K562 (cell line): ENCODE measurements at regions not wholly inside any gene's neighbourhood (a gene's known extent, or its start where the extent isn't known, plus 50 kb on each side); places are given as distances from the start of the nearest gene placed in this dataset.

Experiments
- ATAC-seq: fragments of 200-7000 bp; cut with Tn5 transposase; 3 replicates; pipeline ENCODE4 v1.9.1; 2020; ENCODE audit warnings: moderate library complexity
- BruUV-seq: library from RNA; stranded (reverse); fragments of 400-500 nt; replicated peaks from 2 replicates; lab custom pipeline; 2021; lab: Mats Ljungman, UMichigan
- CTCF ChIA-PET: fragments of 300-600 bp; formaldehyde crosslinking; extraction: SDS; loops from one replicate; lab custom pipeline; 2021; ENCODE audit warnings: low intra/inter-chr PET ratio; lab: Yijun Ruan, JAX
- POLR2A ChIA-PET: fragments of 300-600, 350-650 bp; sonication (Branson Sonifier 250); formaldehyde crosslinking; extraction: SDS; loops from one replicate; lab custom pipeline; 2021; ENCODE audit warnings: antibody characterized with exemption, inconsistent platforms; lab: Yijun Ruan, JAX
- DNase-seq, 4 experiments: peaks; one replicate each; pipeline versions ENCODE4 v3.0.0 to v3.0.0-alpha.2; 2011 to 2018; ENCODE audit warnings: low spot score in 3 of 4, mixed read lengths in 3 of 4; ENCODE audit errors: extremely low read depth in 1 of 4
- FAIRE-seq: peaks from 2 replicates; lab custom pipeline; 2011; peaks lifted over from hg19 to GRCh38; lab: Jason Lieb, UNC
- H2AFZ ChIP-seq: 2 replicates; pipeline ENCODE4 v1.6.0; 2011; ENCODE audit warnings: low read depth, low read length, control low read depth, inconsistent platforms
- H3K27ac ChIP-seq: fragments of 200-600 bp; 3 replicates; pipeline ENCODE4 v1.8.0; 2011; ENCODE audit warnings: low read depth, mild to moderate bottlenecking, control low read depth, inconsistent platforms, low read length, moderate library complexity, mixed read lengths; ENCODE audit errors: extremely low read depth
- H3K27me3 ChIP-seq, 2 experiments: fragments of 300-600 bp in 1 of 2; 2 replicates in 1 of 2; 3 replicates in 1 of 2; pipeline versions ENCODE4 v1.6.0 to v1.8.0; 2011; ENCODE audit warnings: inconsistent platforms in 2 of 2, low read length in 2 of 2, mild to moderate bottlenecking in 1 of 2, mixed read lengths in 1 of 2, moderate library complexity in 1 of 2; ENCODE audit not compliant: control insufficient read depth in 2 of 2, insufficient read depth in 2 of 2
- H3K36me3 ChIP-seq: fragments of 300-600 bp; 3 replicates; pipeline ENCODE4 v1.8.0; 2011; ENCODE audit warnings: mild to moderate bottlenecking, low read length, inconsistent platforms; ENCODE audit not compliant: control insufficient read depth, insufficient read depth
- H3K4me1 ChIP-seq, 2 experiments: fragments of 200-600 bp in 1 of 2; replicated peaks in 1 of 2; 2 replicates in 1 of 2; 3 replicates in 1 of 2; pipeline versions ENCODE4 v1.5.1 to v1.8.0; 2011; ENCODE audit warnings: inconsistent platforms in 2 of 2, low read length in 2 of 2, mild to moderate bottlenecking in 1 of 2, mixed read lengths in 1 of 2, moderate library complexity in 1 of 2; ENCODE audit not compliant: control insufficient read depth in 2 of 2, insufficient read depth in 2 of 2
- H3K4me2 ChIP-seq: 2 replicates; pipeline ENCODE4 v1.6.1; 2011; ENCODE audit warnings: low read length, control low read depth, inconsistent platforms, mixed read lengths; ENCODE audit not compliant: insufficient read depth
- H3K4me3 ChIP-seq: fragments of 200-600 bp; sonication (generic), shearing (Covaris generic); 2 replicates; pipeline ENCODE4 v1.5.1; 2016; ENCODE audit warnings: control low read depth, inconsistent platforms
- H3K79me2 ChIP-seq: fragments of 200-600 bp; 3 replicates; pipeline ENCODE4 v1.8.0; 2011; ENCODE audit warnings: low read length, inconsistent platforms; ENCODE audit not compliant: control insufficient read depth, insufficient read depth
- H3K9ac ChIP-seq, 2 experiments: 2 replicates each; pipeline versions ENCODE4 v1.6.0 to v1.6.1; 2011; ENCODE audit warnings: low read depth in 2 of 2, low read length in 2 of 2, control low read depth in 1 of 2, inconsistent platforms in 1 of 2, mild to moderate bottlenecking in 1 of 2, mixed read lengths in 1 of 2; ENCODE audit not compliant: insufficient read depth in 1 of 2
- H3K9me1 ChIP-seq: one replicate; pipeline ENCODE4 v1.6.0; 2011; ENCODE audit warnings: inconsistent platforms, mild to moderate bottlenecking, low read length, moderate library complexity; ENCODE audit not compliant: control insufficient read depth, insufficient read depth
- H3K9me3 ChIP-seq: replicated peaks from 2 replicates; pipeline ENCODE4 v1.5.1; 2011; ENCODE audit warnings: low read depth, low read length, inconsistent platforms; ENCODE audit not compliant: control insufficient read depth, insufficient read depth
- H4K20me1 ChIP-seq: replicated peaks from 2 replicates; pipeline ENCODE4 v1.6.1; 2011; ENCODE audit warnings: low read length, inconsistent platforms, mixed read lengths; ENCODE audit not compliant: control insufficient read depth, insufficient read depth
- CAMTA2 ChIP-seq: fragments of 250-450 bp; sonication (Bioruptor Pico); conservative IDR thresholded peaks from 2 replicates; pipeline ENCODE4 v1.5.1; 2022
- HMG20A ChIP-seq: fragments of 450-650 bp; formaldehyde crosslinking; conservative IDR thresholded peaks from 2 replicates; pipeline ENCODE4 v1.4.0; 2020; ENCODE audit warnings: mild to moderate bottlenecking, mixed read lengths
- RNF219 ChIP-seq: fragments of 250-450 bp; sonication (Bioruptor Pico); IDR thresholded peaks from 2 replicates; pipeline ENCODE4 v1.5.0; 2022; ENCODE audit warnings: mild to moderate bottlenecking
- ZKSCAN3 ChIP-seq: fragments of 250-450 bp; sonication (Bioruptor Pico); IDR thresholded peaks from 2 replicates; pipeline ENCODE4 v1.4.0; 2020
- ZKSCAN8 ChIP-seq: fragments of 200-800 bp; sonication (Bioruptor generic); IDR thresholded peaks from 2 replicates; pipeline ENCODE4 v1.6.1; 2016; ENCODE audit warnings: missing genetic modification characterization, missing compliant biosample characterization
- WGBS: fragments of 100-300 bp; shearing (Covaris generic); methylation state at CpG from one replicate; pipeline ENCODE4 v1.1.6; 2016; ENCODE audit warnings: low coverage, mixed read lengths; ENCODE audit not compliant: insufficient coverage; ENCODE audit errors: missing lambda C conversion rate; 5-methylcytosine and 5-hydroxymethylcytosine counted together
- in situ Hi-C: fragments of 300-500 bp; cut with MboI; formaldehyde crosslinking; loops from 4 replicates; pipeline ENCODE4 v1.15.0; 2018; ENCODE audit warnings: inconsistent platforms, mixed read lengths
- intact Hi-C: fragments of 100-400 bp; cut with micrococcal nuclease; formaldehyde crosslinking; loops from 2 replicates; pipeline ENCODE4 v1.14.2; 2022

- TF ChIP-seq ZKSCAN8 (CRISPR knock-in tag) = no peak
- no peak for TF ChIP-seq CAMTA2 (CRISPR knock-in tag)
- no peak for TF ChIP-seq RNF219 (CRISPR knock-in tag)
Observed at GRCh38 chr22:48536541-48537342, 1290.9 kb downstream of the BRD1 start (continued).

- TF ChIP-seq HMG20A (CRISPR knock-in tag) (no peak), ZKSCAN3 (CRISPR knock-in tag) (no peak)
- BruUV-seq = no TSS peak
- in situ Hi-C loops = no loop called here
Observed at GRCh38 chr22:48535868-48536540, 1291.7 kb downstream of the BRD1 start.

More at GRCh38 chr22:48535868-48536540, 1291.7 kb downstream of the BRD1 start:
- Histone ChIP-seq H4K20me1 (no peaks in the 10 kb centered on the region; the same call in 1 of the 2 replicates), H3K4me3 (no peak overlapping the region), H3K27ac (no peak overlapping the region), H3K4me2 (no peak overlapping the region), H3K4me1 (no peaks in the 10 kb centered on the region), H3K36me3 (no peaks in the 10 kb centered on the region), H3K79me2 (no peaks in the 10 kb centered on the region), H2AFZ (no peak overlapping the region), H3K9me1 (no peaks in the 10 kb centered on the region), H3K27me3 (peaks cover 0 to 16% of the 10 kb centered on the region in 2 experiments; a peak in 2 of 5 replicates), H3K9me3 (no peaks in the 10 kb centered on the region), H3K9ac (no peak overlapping the region)
- intact Hi-C loops = no loop called here
- FAIRE-seq (no peak), ATAC-seq (no peak), DNase-seq (no peak)
- ChIA-PET POLR2A (no interaction called here), CTCF (no interaction called here)
- WGBS = 7% methylated on average over 20 of the region's 39 CpGs
